ENCODE measurements at regions not wholly inside any gene's neighbourhood (a gene's known extent, or its start where the extent isn't known, plus 50 kb on each side); places are given as distances from the start of the nearest gene placed in this dataset.

GRCh38 chr11:134701564-134702165 is 289.6 kb upstream of the B3GAT1 start:
- intact Hi-C loops (cut with DNase I; ENCODE audit: low total_unique reads) = no loop called here
- 66 to 67% methylated on average over 19 to 21 of the region's 21 CpGs for WGBS, 2 donors
- DNase-seq (ENCODE audit: low spot score in 2 of 2) = peak in 1 of 2 donors; percentile 63
- no peak overlapping the region for H3K4me3 ChIP-seq (ENCODE audit: low read depth, poor library complexity, severe bottlenecking)
- no peak for TF ChIP-seq POLR2A (IDR thresholded peaks at IDR 0.05)

GRCh38 chr11:134700101-134700640 is 288.1 kb upstream of the B3GAT1 start:
- no peak for DNase-seq (ENCODE audit: low spot score in 2 of 2)
- no peak overlapping the region for H3K4me3 ChIP-seq (ENCODE audit: low read depth, poor library complexity, severe bottlenecking)
- intact Hi-C loops (cut with DNase I; ENCODE audit: low total_unique reads) = no loop called here
- 78 to 80% methylated on average over 7 of the region's 7 CpGs for WGBS, 2 donors
- TF ChIP-seq POLR2A (IDR thresholded peaks at IDR 0.05) (no peak), CTCF (IDR thresholded peaks at IDR 0.05) (no peak)

- TF ChIP-seq POLR2A (IDR thresholded peaks at IDR 0.05) (no peak), CTCF (IDR thresholded peaks at IDR 0.05) (no peak)
- intact Hi-C loops (cut with DNase I; ENCODE audit: low total_unique reads) = no loop called here
- 42 to 61% methylated on average over 4 of the region's 4 CpGs for WGBS, 2 donors
- peak in 1 of 2 donors; percentile 50 for DNase-seq (ENCODE audit: low spot score in 2 of 2)
- H3K4me3 ChIP-seq (ENCODE audit: low read depth, poor library complexity, severe bottlenecking) = no peak overlapping the region
These were observed 284.4 kb upstream of the B3GAT1 start for GRCh38 chr11:134696455-134696854.

- intact Hi-C loops (cut with DNase I; ENCODE audit: low total_unique reads) = no loop called here
- H3K4me3 ChIP-seq (ENCODE audit: low read depth, poor library complexity, severe bottlenecking) = no peak overlapping the region
- DNase-seq (ENCODE audit: low spot score in 2 of 2) = no peak
- 44 to 48% methylated on average over 6 of the region's 6 CpGs for whole genome bisulfite sequencing, 2 donors
- TF ChIP-seq POLR2A (IDR thresholded peaks at IDR 0.05) = no peak
- TF ChIP-seq CTCF (IDR thresholded peaks at IDR 0.05) = no peak
These were observed 279.9 kb upstream of the B3GAT1 start for GRCh38 chr11:134691985-134692384.

GRCh38 chr11:134691295-134691873 is 279.3 kb upstream of the B3GAT1 start:
- WGBS, 2 donors = 49 to 55% methylated on average over 13 of the region's 13 CpGs
- intact Hi-C loops (cut with DNase I; ENCODE audit: low total_unique reads) = no loop called here
- no peak for TF ChIP-seq CTCF (IDR thresholded peaks at IDR 0.05)
- no peak for TF ChIP-seq POLR2A (IDR thresholded peaks at IDR 0.05)
- H3K4me3 ChIP-seq (ENCODE audit: low read depth, poor library complexity, severe bottlenecking) = no peak overlapping the region
- DNase-seq (ENCODE audit: low spot score in 2 of 2) = peak in 1 of 2 donors; percentile 13

- intact Hi-C loops (cut with DNase I; ENCODE audit: low total_unique reads) = no loop called here
- peak in 1 of 2 donors; percentile 52 for DNase-seq (ENCODE audit: low spot score in 2 of 2)
- H3K4me3 ChIP-seq (ENCODE audit: low read depth, poor library complexity, severe bottlenecking) = no peak overlapping the region
- 51 to 74% methylated on average over 2 of the region's 2 CpGs for WGBS, 2 donors
- TF ChIP-seq CTCF (IDR thresholded peaks at IDR 0.05) (no peak), POLR2A (IDR thresholded peaks at IDR 0.05) (no peak)
These were observed 277.8 kb upstream of the B3GAT1 start for GRCh38 chr11:134689886-134690285.

Measured in lower leg skin (tissue), 4 donors.